Ishikawa (cell line): ENCODE measurements at regions not wholly inside any gene's neighbourhood (a gene's known extent, or its start where the extent isn't known, plus 50 kb on each side); places are given as distances from the start of the nearest gene placed in this dataset.

Experiments used
- CEBPB ChIP-seq: IDR thresholded peaks from 2 replicates; pipeline ENCODE4 v1.6.1; 2012
- EGR1 ChIP-seq: IDR thresholded peaks from 2 replicates; pipeline ENCODE4 v1.6.1; 2012
- EP300 ChIP-seq: IDR thresholded peaks from 2 replicates; pipeline ENCODE4 v1.6.1; 2012; ENCODE audit warnings: borderline replicate concordance
- MAX ChIP-seq: IDR thresholded peaks from 2 replicates; pipeline ENCODE4 v1.6.1; 2012
- NFIC ChIP-seq: IDR thresholded peaks from 2 replicates; pipeline ENCODE4 v1.6.1; 2012
- RAD21 ChIP-seq: IDR thresholded peaks from 2 replicates; pipeline ENCODE4 v1.6.1; 2012; ENCODE audit warnings: low read depth
- REST ChIP-seq: IDR thresholded peaks from 2 replicates; pipeline ENCODE4 v1.6.1; 2012; ENCODE audit warnings: low read depth, mild to moderate bottlenecking
- TAF1 ChIP-seq: IDR thresholded peaks from 2 replicates; pipeline ENCODE4 v1.6.1; 2012; ENCODE audit warnings: low read depth, mild to moderate bottlenecking
- USF1 ChIP-seq: IDR thresholded peaks from 2 replicates; pipeline ENCODE4 v1.6.1; 2012
- YY1 ChIP-seq: IDR thresholded peaks from 2 replicates; pipeline ENCODE4 v1.6.1; 2012; ENCODE audit warnings: low read depth
- ZBTB7A ChIP-seq: IDR thresholded peaks from 2 replicates; pipeline ENCODE4 v1.6.1; 2012; ENCODE audit warnings: low read depth

DNA sequence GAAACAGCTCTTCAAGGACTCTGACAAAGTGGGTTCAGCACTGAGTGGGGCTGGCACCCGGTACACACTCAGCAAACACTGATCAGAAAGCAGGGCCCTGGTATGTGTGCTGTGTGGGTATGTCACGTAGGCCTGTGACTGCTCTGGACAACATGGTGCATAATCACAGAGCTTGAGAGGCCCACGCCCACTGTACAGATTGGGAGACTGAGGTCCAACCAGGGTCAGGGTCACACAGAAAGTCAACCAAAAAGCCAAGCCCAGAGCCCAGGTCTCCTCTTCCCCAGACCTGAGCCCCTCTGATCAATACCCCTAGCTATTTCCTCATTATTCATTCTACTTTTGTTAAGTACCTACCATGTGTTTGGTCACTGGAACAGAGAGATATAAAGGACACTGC, 166.1 kb upstream of the LINGO1 start:
- no peak for TF ChIP-seq RAD21
- TF ChIP-seq REST: no peak
- no peak for TF ChIP-seq YY1
- TF ChIP-seq CEBPB: no peak
- TF ChIP-seq EP300: no peak
- no peak for TF ChIP-seq TAF1
- TF ChIP-seq NFIC: no peak
- TF ChIP-seq ZBTB7A: no peak
- no peak for TF ChIP-seq EGR1
- no peak for TF ChIP-seq MAX
- TF ChIP-seq USF1: no peak
